DOHH2 (cell line): ENCODE measurements at regions not wholly inside any gene's neighbourhood (a gene's known extent, or its start where the extent isn't known, plus 50 kb on each side); places are given as distances from the start of the nearest gene placed in this dataset.

Experiments
- H3F3A ChIP-seq: fragments of 200-600 bp; sonication (generic), shearing (Covaris generic); 2 replicates; pipeline ENCODE4 v1.6.0; 2016; ENCODE audit warnings: antibody characterized with exemption, mild to moderate bottlenecking; ENCODE audit not compliant: control insufficient read depth, insufficient read depth
- H3K27ac ChIP-seq: fragments of 200-600 bp; sonication (generic); 2 replicates; pipeline ENCODE4 v1.5.1; 2014; ENCODE audit warnings: low read depth, mild to moderate bottlenecking, low read length, moderate library complexity
- H3K27me3 ChIP-seq: fragments of 200-600 bp; sonication (generic); 2 replicates; pipeline ENCODE4 v1.6.1; 2014; ENCODE audit warnings: mild to moderate bottlenecking, low read length, mixed read lengths; ENCODE audit not compliant: control insufficient read depth
- H3K36me3 ChIP-seq: fragments of 200-600 bp; sonication (generic); 2 replicates; pipeline ENCODE4 v1.6.1; 2014; ENCODE audit warnings: mild to moderate bottlenecking, low read length, moderate library complexity, mixed read lengths; ENCODE audit not compliant: control insufficient read depth
- H3K4me1 ChIP-seq: fragments of 200-600 bp; sonication (generic); 2 replicates; pipeline ENCODE4 v1.6.1; 2014; ENCODE audit warnings: mild to moderate bottlenecking, low read length, mixed read lengths; ENCODE audit not compliant: control insufficient read depth
- H3K4me2 ChIP-seq: fragments of 200-600 bp; sonication (generic); 2 replicates; pipeline ENCODE4 v1.6.0; 2014; ENCODE audit warnings: mild to moderate bottlenecking, low read length, moderate library complexity
- H3K4me3 ChIP-seq: fragments of 200-600 bp; sonication (generic); 2 replicates; pipeline ENCODE4 v1.5.1; 2014; ENCODE audit warnings: mild to moderate bottlenecking, low read length, mixed read lengths
- H3K79me2 ChIP-seq: fragments of 200-600 bp; sonication (generic); 2 replicates; pipeline ENCODE4 v1.6.1; 2014; ENCODE audit warnings: mild to moderate bottlenecking, low read length, mixed read lengths; ENCODE audit not compliant: control insufficient read depth
- H3K9me2 ChIP-seq: fragments of 200-600 bp; sonication (generic); replicated peaks from 2 replicates; pipeline ENCODE4 v1.6.1; 2014; ENCODE audit warnings: mild to moderate bottlenecking, low read length, mixed read lengths; ENCODE audit not compliant: control insufficient read depth
- H3K9me3 ChIP-seq: fragments of 200-600 bp; sonication (generic); 2 replicates; pipeline ENCODE4 v1.6.1; 2014; ENCODE audit warnings: antibody characterized with exemption, low read length, mixed read lengths; ENCODE audit not compliant: control insufficient read depth, insufficient read depth
- H4K20me1 ChIP-seq: fragments of 200-600 bp; sonication (generic); 2 replicates; pipeline ENCODE4 v1.6.0; 2014; ENCODE audit warnings: low read depth, mild to moderate bottlenecking, antibody characterized with exemption, low read length, moderate library complexity; ENCODE audit not compliant: control insufficient read depth, insufficient read depth
- CTCF ChIP-seq: fragments of 200-600 bp; sonication (generic); IDR thresholded peaks from one replicate; pipeline ENCODE4 v1.5.1; 2014; ENCODE audit warnings: antibody characterized with exemption, mild to moderate bottlenecking, low read depth, low read length; ENCODE audit not compliant: poor library complexity, severe bottlenecking
- EZH2phosphoT487 ChIP-seq: fragments of 200-600 bp; sonication (generic); IDR thresholded peaks from 2 replicates; pipeline ENCODE4 v1.6.1; 2017; ENCODE audit warnings: borderline replicate concordance, mild to moderate bottlenecking, antibody characterized with exemption, low read length, moderate library complexity, mixed read lengths

GRCh38 chr1:163747261-163747660 is 425.5 kb downstream of the NUF2 start:
- TF ChIP-seq CTCF (no peak), EZH2phosphoT487 (no peak)
- Histone ChIP-seq H3K79me2 (no peaks in the 10 kb centered on the region), H3K27me3 (no peaks in the 10 kb centered on the region), H3K4me1 (no peaks in the 10 kb centered on the region), H3K9me2 (no peaks in the 10 kb centered on the region), H3K4me3 (no peak overlapping the region), H3K27ac (no peak overlapping the region), H3F3A (no peaks in the 10 kb centered on the region), H3K9me3 (no peaks in the 10 kb centered on the region; the same call in 1 of the 2 replicates), H4K20me1 (no peaks in the 10 kb centered on the region), H3K36me3 (no peaks in the 10 kb centered on the region), H3K4me2 (no peak overlapping the region)

- Histone ChIP-seq H4K20me1 (no peaks in the 10 kb centered on the region), H3K79me2 (no peaks in the 10 kb centered on the region), H3K4me1 (no peaks in the 10 kb centered on the region), H3K36me3 (no peaks in the 10 kb centered on the region), H3K9me2 (no peaks in the 10 kb centered on the region), H3K27me3 (no peaks in the 10 kb centered on the region), H3K4me2 (no peak overlapping the region), H3K9me3 (no peaks in the 10 kb centered on the region; the same call in 1 of the 2 replicates), H3F3A (no peaks in the 10 kb centered on the region), H3K4me3 (no peak overlapping the region), H3K27ac (no peak overlapping the region)
- TF ChIP-seq CTCF (no peak), EZH2phosphoT487 (no peak)
Measured at GRCh38 chr1:163747855-163748254, 426.1 kb downstream of the NUF2 start.

- Histone ChIP-seq H3K27me3 (no peaks in the 10 kb centered on the region), H3F3A (no peaks in the 10 kb centered on the region), H3K9me2 (no peaks in the 10 kb centered on the region), H3K4me1 (no peaks in the 10 kb centered on the region), H3K4me3 (no peak overlapping the region), H3K4me2 (no peak overlapping the region), H4K20me1 (no peaks in the 10 kb centered on the region), H3K36me3 (no peaks in the 10 kb centered on the region), H3K9me3 (no peaks in the 10 kb centered on the region), H3K27ac (no peak overlapping the region), H3K79me2 (no peaks in the 10 kb centered on the region)
- no peak for TF ChIP-seq CTCF
- TF ChIP-seq EZH2phosphoT487 = no peak
Measured at GRCh38 chr1:163758977-163759670, 437.4 kb downstream of the NUF2 start.
